A673 (cell line): ENCODE measurements at regions not wholly inside any gene's neighbourhood (a gene's known extent, or its start where the extent isn't known, plus 50 kb on each side); places are given as distances from the start of the nearest gene placed in this dataset.

ENCODE experiments used
- CTCF ChIP-seq: fragments of 300-800, 200-600 bp; sonication (generic); conservative IDR thresholded peaks from 2 replicates; pipeline ENCODE4 v1.5.1; 2017; ENCODE audit warnings: low read depth, mild to moderate bottlenecking, antibody characterized with exemption, low read length, moderate library complexity, mixed read lengths
- EZH2 ChIP-seq: fragments of 200-600 bp; sonication (generic); IDR thresholded peaks from 2 replicates; pipeline ENCODE4 v1.6.1; 2017; ENCODE audit warnings: borderline replicate concordance, low read depth, mild to moderate bottlenecking, mixed read lengths, antibody characterized with exemption, low read length; ENCODE audit not compliant: poor library complexity, severe bottlenecking

GRCh38 chr7:94276027-94276426 is 118.7 kb upstream of the COL1A2 start:
- TF ChIP-seq CTCF (no peak), EZH2 (no peak)
